ENCODE measurements at regions not wholly inside any gene's neighbourhood (a gene's known extent, or its start where the extent isn't known, plus 50 kb on each side); places are given as distances from the start of the nearest gene placed in this dataset.

DNA sequence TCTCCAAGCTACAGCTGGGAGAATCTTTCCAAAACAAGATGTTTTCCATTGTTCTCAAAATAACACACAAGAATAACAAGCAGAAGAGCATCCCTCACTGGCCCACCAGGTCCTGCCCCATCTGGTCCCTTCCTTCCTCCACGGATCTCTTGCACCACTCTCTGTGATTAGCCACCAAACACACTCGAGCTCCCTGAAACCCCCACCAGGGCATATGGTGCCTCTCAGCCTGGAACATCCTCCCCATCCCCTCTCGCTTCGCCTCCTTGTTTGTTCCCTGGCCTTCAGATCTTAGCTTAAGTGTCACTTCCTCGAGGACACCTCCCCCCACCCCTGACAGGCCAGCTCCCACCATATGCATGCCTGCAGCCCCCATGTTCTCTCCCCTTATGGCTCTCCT, 496.6 kb upstream of the PROK2 start (continued):
- TF ChIP-seq GTF2F1 (IDR thresholded peaks at IDR 0.05; ENCODE audit: borderline replicate concordance, low read depth, low read length) (no peak), SIRT6 (IDR thresholded peaks at IDR 0.05; ENCODE audit: low read length) (no peak), TEAD4 (IDR thresholded peaks at IDR 0.05; ENCODE audit: low read depth, low read length) (no peak), GABPA (IDR thresholded peaks at IDR 0.05; ENCODE audit: borderline replicate concordance, insufficient read depth, low read length) (no peak), KDM4A (IDR thresholded peaks at IDR 0.05; ENCODE audit: low read depth, low read length, severe bottlenecking) (no peak), CREB1 (IDR thresholded peaks at IDR 0.05) (no peak)
- TF ChIP-seq, protein P1, sequence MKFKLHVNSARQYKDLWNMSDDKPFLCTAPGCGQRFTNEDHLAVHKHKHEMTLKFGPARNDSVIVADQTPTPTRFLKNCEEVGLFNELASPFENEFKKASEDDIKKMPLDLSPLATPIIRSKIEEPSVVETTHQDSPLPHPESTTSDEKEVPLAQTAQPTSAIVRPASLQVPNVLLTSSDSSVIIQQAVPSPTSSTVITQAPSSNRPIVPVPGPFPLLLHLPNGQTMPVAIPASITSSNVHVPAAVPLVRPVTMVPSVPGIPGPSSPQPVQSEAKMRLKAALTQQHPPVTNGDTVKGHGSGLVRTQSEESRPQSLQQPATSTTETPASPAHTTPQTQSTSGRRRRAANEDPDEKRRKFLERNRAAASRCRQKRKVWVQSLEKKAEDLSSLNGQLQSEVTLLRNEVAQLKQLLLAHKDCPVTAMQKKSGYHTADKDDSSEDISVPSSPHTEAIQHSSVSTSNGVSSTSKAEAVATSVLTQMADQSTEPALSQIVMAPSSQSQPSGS (IDR thresholded peaks at IDR 0.05; ENCODE audit: low read length), result no peak

Measured in H1 (cell line).